CD4-positive, alpha-beta memory T cell (primary cell): ENCODE measurements at regions not wholly inside any gene's neighbourhood (a gene's known extent, or its start where the extent isn't known, plus 50 kb on each side); places are given as distances from the start of the nearest gene placed in this dataset.

Experiments
- CTCF ChIA-PET: fragments of 350-600 bp; sonication (Branson Sonifier 250); formaldehyde crosslinking; loops from one replicate; lab custom pipeline; 2021; ENCODE audit warnings: inconsistent platforms; ENCODE audit not compliant: partially characterized antibody; lab: Charles Lee
- POLR2A ChIA-PET: fragments of 350-600 bp; sonication (Branson Sonifier 250); formaldehyde crosslinking; loops from one replicate; lab custom pipeline; 2021; ENCODE audit not compliant: partially characterized antibody; lab: Charles Lee
- DNase-seq, 5 donors: peaks; one replicate each; pipeline versions ENCODE4 v3.0.0 to v3.0.0-alpha.2; 2020 to 2022; ENCODE audit warnings: mixed read lengths in 1 of 5
- H3K27ac ChIP-seq: one replicate; pipeline ENCODE4 v1.7.0; 2013; ENCODE audit warnings: low read depth, low read length
- H3K27me3 ChIP-seq: 2 replicates; pipeline ENCODE4 v1.7.0; 2013; ENCODE audit warnings: mild to moderate bottlenecking, low read length, moderate library complexity; ENCODE audit not compliant: insufficient read depth
- H3K36me3 ChIP-seq: 2 replicates; pipeline ENCODE4 v1.7.0; 2013; ENCODE audit warnings: mild to moderate bottlenecking, low read length, moderate library complexity; ENCODE audit not compliant: insufficient read depth
- H3K4me1 ChIP-seq: 2 replicates; pipeline ENCODE4 v1.7.0; 2013; ENCODE audit warnings: mild to moderate bottlenecking, low read length, moderate library complexity; ENCODE audit not compliant: insufficient read depth
- H3K4me3 ChIP-seq, 2 donors: one replicate each; pipeline ENCODE4 v1.7.0; 2013; ENCODE audit warnings: low read length in 2 of 2, mild to moderate bottlenecking in 1 of 2
- H3K9me3 ChIP-seq, 2 donors: one replicate each; pipeline ENCODE4 v1.7.0; 2013; ENCODE audit warnings: low read length in 2 of 2, control low read depth in 1 of 2; ENCODE audit not compliant: control insufficient read depth in 1 of 2
- H3K27ac Mint-ChIP-seq, 7 donors: one replicate each; pipeline ENCODE4 v1.8.0; 2020 to 2021; ENCODE audit warnings: mixed read lengths in 7 of 7, mild to moderate bottlenecking in 6 of 7, inconsistent platforms in 3 of 7, moderate library complexity in 3 of 7
- H3K27me3 Mint-ChIP-seq, 2 donors: one replicate each; pipeline ENCODE4 v1.8.0; 2020 to 2021; ENCODE audit warnings: mixed read lengths in 2 of 2
- H3K36me3 Mint-ChIP-seq, 2 donors: one replicate each; pipeline ENCODE4 v1.8.0; 2020 to 2021; ENCODE audit warnings: mixed read lengths in 2 of 2, inconsistent platforms in 1 of 2, mild to moderate bottlenecking in 1 of 2
- H3K4me1 Mint-ChIP-seq, 4 donors: one replicate each; pipeline ENCODE4 v1.8.0; 2020 to 2021; ENCODE audit warnings: mixed read lengths in 4 of 4, mild to moderate bottlenecking in 1 of 4
- H3K4me3 Mint-ChIP-seq, 8 donors: one replicate each; pipeline ENCODE4 v1.8.0; 2020 to 2021; ENCODE audit warnings: mixed read lengths in 8 of 8, mild to moderate bottlenecking in 7 of 8, moderate library complexity in 6 of 8, inconsistent platforms in 3 of 8
- H3K9me3 Mint-ChIP-seq, 8 donors: one replicate each; pipeline ENCODE4 v1.8.0; 2020 to 2021; ENCODE audit warnings: mixed read lengths in 8 of 8, mild to moderate bottlenecking in 5 of 8, inconsistent platforms in 3 of 8, moderate library complexity in 1 of 8
- intact Hi-C: fragments of 100-400 bp; cut with micrococcal nuclease; formaldehyde crosslinking; loops from one replicate; pipeline ENCODE4 v1.15.1; 2023

DNA sequence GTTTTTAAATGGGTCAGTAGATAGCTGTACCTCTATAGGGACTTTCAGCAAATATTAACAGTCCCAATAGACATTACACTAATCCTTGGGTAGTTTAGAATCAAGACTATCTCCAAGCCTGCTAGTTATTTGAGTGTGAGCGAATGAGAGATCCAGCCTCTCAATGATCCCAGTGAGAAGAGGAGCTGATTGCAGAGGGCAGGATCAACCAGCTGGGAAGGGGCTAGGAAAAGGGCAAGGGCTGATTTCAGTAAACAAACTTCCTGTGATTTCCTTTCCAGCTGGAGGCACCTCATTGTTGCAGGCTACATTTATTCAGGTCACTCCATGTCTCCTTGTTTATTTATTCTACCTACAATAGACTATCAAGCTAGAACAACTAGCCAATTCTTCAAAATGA, 84.1 kb upstream of the CTNNA2 start:
- Mint-ChIP-seq H3K4me1 (no peaks in the 10 kb centered on the region), H3K36me3 (no peaks in the 10 kb centered on the region), H3K27me3 (no peaks in the 10 kb centered on the region), H3K4me3 (no peak overlapping the region), H3K9me3 (peaks cover 0 to 19% (median 8%) of the 10 kb centered on the region in 8 donors), H3K27ac (no peak overlapping the region)
- no peaks in the 10 kb centered on the region for H3K36me3 ChIP-seq
- ChIA-PET POLR2A (no interaction called here), CTCF (no interaction called here)
- no peaks in the 10 kb centered on the region for H3K9me3 ChIP-seq
- H3K4me1 ChIP-seq: no peaks in the 10 kb centered on the region
- no peaks in the 10 kb centered on the region for H3K27me3 ChIP-seq
- no peak overlapping the region for H3K4me3 ChIP-seq
- no peak overlapping the region for H3K27ac ChIP-seq
- DNase-seq: no peak
- intact Hi-C loops: no loop called here

DNA sequence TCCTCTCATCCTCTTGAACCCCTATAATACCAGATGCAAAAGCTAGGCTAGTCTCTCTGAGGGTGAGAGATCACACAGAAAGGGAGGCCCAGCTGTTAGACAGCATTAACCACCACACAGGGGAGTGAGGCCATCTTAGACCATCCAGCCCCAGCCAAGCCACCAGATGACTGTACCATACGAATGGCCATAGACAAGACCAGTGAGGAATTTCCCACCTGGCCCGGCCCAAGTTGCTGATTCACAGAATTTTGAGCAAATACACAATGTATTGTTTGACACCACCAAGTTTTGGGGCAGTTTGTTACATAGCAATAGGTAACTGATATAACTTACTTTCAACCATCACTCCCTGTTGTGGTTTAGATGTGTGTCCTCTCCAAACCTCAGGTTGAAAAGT, 98.2 kb upstream of the CTNNA2 start:
- no peaks in the 10 kb centered on the region for H3K27me3 ChIP-seq
- ChIA-PET POLR2A (no interaction called here), CTCF (no interaction called here)
- Mint-ChIP-seq H3K9me3 (peaks cover 2 to 19% (median 12%) of the 10 kb centered on the region in 8 donors), H3K36me3 (no peaks in the 10 kb centered on the region), H3K4me3 (no peak overlapping the region), H3K4me1 (no peaks in the 10 kb centered on the region), H3K27ac (no peak overlapping the region), H3K27me3 (no peaks in the 10 kb centered on the region)
- H3K27ac ChIP-seq: no peak overlapping the region
- H3K36me3 ChIP-seq: no peaks in the 10 kb centered on the region
- no peaks in the 10 kb centered on the region for H3K4me1 ChIP-seq
- H3K9me3 ChIP-seq: no peaks in the 10 kb centered on the region
- H3K4me3 ChIP-seq: no peak overlapping the region
- intact Hi-C loops: no loop called here
- DNase-seq: no peak

DNA sequence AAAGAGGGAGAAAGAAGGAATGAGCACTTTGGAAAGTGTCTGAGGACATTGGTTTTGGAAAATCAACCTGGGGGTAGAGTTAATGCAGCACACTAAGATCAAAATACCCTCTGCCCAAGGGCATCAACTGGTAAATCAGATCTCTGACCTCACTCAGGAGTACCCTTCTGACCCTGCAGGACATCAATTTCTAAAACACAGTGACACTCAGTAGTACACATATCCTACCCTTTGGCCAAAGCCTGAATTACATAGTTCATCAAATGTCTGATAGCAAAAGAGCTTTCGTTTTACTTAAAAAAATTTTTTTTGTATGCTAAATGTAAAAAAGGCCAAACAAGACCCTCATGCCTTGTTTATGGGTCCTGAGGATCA, 118.4 kb upstream of the CTNNA2 start:
- Histone ChIP-seq H3K36me3 (no peaks in the 10 kb centered on the region), H3K4me3 (no peak overlapping the region), H3K4me1 (no peaks in the 10 kb centered on the region), H3K9me3 (no peaks in the 10 kb centered on the region), H3K27ac (no peak overlapping the region), H3K27me3 (no peaks in the 10 kb centered on the region)
- Mint-ChIP-seq H3K27ac (no peak overlapping the region), H3K36me3 (no peaks in the 10 kb centered on the region), H3K9me3 (peaks cover 4 to 26% (median 11%) of the 10 kb centered on the region in 8 donors), H3K4me3 (no peak overlapping the region), H3K4me1 (no peaks in the 10 kb centered on the region), H3K27me3 (no peaks in the 10 kb centered on the region)
- intact Hi-C loops: no loop called here
- CTCF ChIA-PET: no interaction called here
- no peak for DNase-seq
- POLR2A ChIA-PET: no interaction called here

DNA sequence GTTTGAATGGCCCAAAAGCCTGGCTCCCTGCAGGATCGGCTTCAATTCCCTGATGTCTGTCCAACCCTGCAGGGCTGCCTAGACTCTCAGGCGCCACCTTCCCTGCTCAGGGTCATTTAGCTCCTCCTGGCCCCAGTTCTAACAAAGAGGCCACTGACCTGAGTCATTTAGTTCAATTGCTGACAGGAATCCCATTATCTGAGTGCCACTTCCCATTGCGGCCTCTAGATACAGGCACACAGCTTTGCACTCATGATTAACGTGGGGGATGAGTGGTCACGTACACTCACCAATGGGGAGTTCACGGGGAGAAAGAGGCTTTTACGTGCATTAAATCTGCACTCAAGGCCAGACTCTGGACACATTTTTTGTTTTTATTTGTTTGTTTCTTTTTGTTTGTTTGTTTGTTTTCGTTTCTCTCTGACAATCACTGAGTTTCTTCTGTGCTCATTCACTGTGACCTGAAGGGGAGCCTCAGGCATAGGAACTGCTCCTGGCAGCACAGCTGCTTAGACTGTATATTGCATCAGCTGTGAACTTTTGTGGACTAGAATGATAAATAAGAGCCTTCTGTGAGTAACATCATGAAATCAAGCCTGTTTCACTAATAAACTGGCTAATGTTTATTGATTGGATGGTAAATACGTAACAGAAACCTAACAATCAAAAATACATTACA, 118.9 kb upstream of the CTNNA2 start:
- Histone ChIP-seq H3K36me3 (no peaks in the 10 kb centered on the region), H3K4me3 (no peak overlapping the region), H3K27ac (no peak overlapping the region), H3K9me3 (no peaks in the 10 kb centered on the region), H3K4me1 (no peaks in the 10 kb centered on the region), H3K27me3 (no peaks in the 10 kb centered on the region)
- Mint-ChIP-seq H3K27me3 (no peaks in the 10 kb centered on the region), H3K27ac (no peak overlapping the region), H3K9me3 (peaks cover 2 to 26% (median 11%) of the 10 kb centered on the region in 8 donors), H3K4me1 (no peaks in the 10 kb centered on the region), H3K4me3 (no peak overlapping the region), H3K36me3 (no peaks in the 10 kb centered on the region)
- ChIA-PET POLR2A (no interaction called here), CTCF (no interaction called here)
- intact Hi-C loops: no loop called here
- DNase-seq: no peak

DNA sequence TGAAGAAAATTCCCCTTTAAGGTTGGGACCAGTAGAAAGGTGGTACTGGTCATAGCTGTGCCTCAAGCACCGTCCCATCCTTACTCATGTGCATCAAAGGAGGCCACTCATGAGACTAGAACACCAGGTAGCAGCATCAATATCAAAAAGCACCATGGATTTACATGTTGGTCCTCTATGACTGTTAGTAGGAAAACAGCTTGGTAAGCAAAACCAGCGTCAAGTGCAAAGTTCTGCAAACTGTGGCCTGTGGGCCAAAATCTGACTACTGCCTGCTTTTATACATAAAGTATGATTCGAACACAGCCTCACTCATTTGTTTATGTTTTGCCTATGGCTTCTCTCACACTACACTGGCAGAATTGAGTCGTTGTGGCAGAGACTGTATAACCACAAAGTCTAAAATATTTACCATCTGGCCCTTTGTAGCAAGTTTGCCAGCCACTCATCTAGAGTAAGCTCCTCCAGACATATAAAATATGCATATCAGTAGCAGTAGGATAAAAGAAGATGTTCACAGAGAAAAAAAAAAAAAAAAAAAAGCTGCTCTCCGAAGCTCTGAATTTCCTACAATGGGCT, 119.7 kb upstream of the CTNNA2 start:
- Mint-ChIP-seq H3K27ac (no peak overlapping the region), H3K27me3 (no peaks in the 10 kb centered on the region), H3K4me1 (no peaks in the 10 kb centered on the region), H3K36me3 (no peaks in the 10 kb centered on the region), H3K9me3 (peaks cover 2 to 23% (median 11%) of the 10 kb centered on the region in 8 donors), H3K4me3 (no peak overlapping the region)
- DNase-seq: no peak
- ChIA-PET POLR2A (no interaction called here), CTCF (no interaction called here)
- Histone ChIP-seq H3K4me3 (no peak overlapping the region), H3K9me3 (no peaks in the 10 kb centered on the region), H3K36me3 (no peaks in the 10 kb centered on the region), H3K4me1 (no peaks in the 10 kb centered on the region), H3K27me3 (no peaks in the 10 kb centered on the region), H3K27ac (no peak overlapping the region)
- intact Hi-C loops: no loop called here

GRCh38 chr2:79389481-79389880, 123.4 kb upstream of the CTNNA2 start:
- ChIA-PET POLR2A (no interaction called here), CTCF (no interaction called here)
- Mint-ChIP-seq H3K9me3 (peaks cover 2 to 30% (median 12%) of the 10 kb centered on the region in 8 donors), H3K4me3 (no peak overlapping the region), H3K4me1 (no peaks in the 10 kb centered on the region), H3K36me3 (no peaks in the 10 kb centered on the region), H3K27me3 (no peaks in the 10 kb centered on the region), H3K27ac (no peak overlapping the region)
- Histone ChIP-seq H3K4me3 (no peak overlapping the region), H3K27ac (no peak overlapping the region), H3K4me1 (no peaks in the 10 kb centered on the region), H3K36me3 (no peaks in the 10 kb centered on the region), H3K27me3 (no peaks in the 10 kb centered on the region), H3K9me3 (no peaks in the 10 kb centered on the region)
- intact Hi-C loops: no loop called here
- DNase-seq: no peak

GRCh38 chr2:79388024-79388423, 124.8 kb upstream of the CTNNA2 start:
- Mint-ChIP-seq H3K4me1 (no peaks in the 10 kb centered on the region), H3K27me3 (no peaks in the 10 kb centered on the region), H3K27ac (no peak overlapping the region), H3K4me3 (no peak overlapping the region), H3K36me3 (no peaks in the 10 kb centered on the region), H3K9me3 (peaks cover 2 to 30% (median 9%) of the 10 kb centered on the region in 8 donors)
- H3K4me3 ChIP-seq: no peak overlapping the region
- no peaks in the 10 kb centered on the region for H3K4me1 ChIP-seq
- intact Hi-C loops: no loop called here
- no peaks in the 10 kb centered on the region for H3K27me3 ChIP-seq
- no peak overlapping the region for H3K27ac ChIP-seq
- ChIA-PET CTCF (no interaction called here), POLR2A (no interaction called here)
- no peaks in the 10 kb centered on the region for H3K9me3 ChIP-seq
- DNase-seq: no peak
- no peaks in the 10 kb centered on the region for H3K36me3 ChIP-seq
